ENCODE measurements at regions not wholly inside any gene's neighbourhood (a gene's known extent, or its start where the extent isn't known, plus 50 kb on each side); places are given as distances from the start of the nearest gene placed in this dataset.
"Not testable (repeated sequence)": the region's sequence is repeated elsewhere in the genome, so short reads cannot be mapped to it uniquely, and the experiment has no call there.

GRCh38 chr1:203401199-203401877 is 50.4 kb upstream of the FMOD start:
- Histone ChIP-seq H3K27ac (ENCODE audit: low read depth) (no peak overlapping the region), H3K4me3 (ENCODE audit: low read depth, low read length) (no peak overlapping the region), H3K36me3 (ENCODE audit: insufficient read depth) (no peaks in the 10 kb centered on the region), H3K4me1 (ENCODE audit: insufficient read depth) (no peaks in the 10 kb centered on the region)
- 92% methylated on average over 10 of the region's 10 CpGs for WGBS
- no peak for DNase-seq (ENCODE audit: extremely low spot score)

GRCh38 chr1:203402152-203402551 is 51.2 kb upstream of the FMOD start:
- H3K27ac ChIP-seq (ENCODE audit: low read depth), result peak overlapping the region; percentile 57
- no peak overlapping the region for H3K4me3 ChIP-seq (ENCODE audit: low read depth, low read length)
- no peak for DNase-seq (ENCODE audit: extremely low spot score)
- no peaks in the 10 kb centered on the region for H3K4me1 ChIP-seq (ENCODE audit: insufficient read depth)
- 79% methylated on average over 3 of the region's 3 CpGs for WGBS
- no peaks in the 10 kb centered on the region for H3K36me3 ChIP-seq (ENCODE audit: insufficient read depth)

GRCh38 chr1:203402629-203403337 is 51.9 kb upstream of the FMOD start:
- WGBS, result 36% methylated on average over 6 of the region's 6 CpGs
- no peak overlapping the region for H3K4me3 ChIP-seq (ENCODE audit: low read depth, low read length)
- no peaks in the 10 kb centered on the region for H3K4me1 ChIP-seq (ENCODE audit: insufficient read depth)
- H3K36me3 ChIP-seq (ENCODE audit: insufficient read depth), result no peaks in the 10 kb centered on the region
- peak overlapping the region; percentile 66 for H3K27ac ChIP-seq (ENCODE audit: low read depth)
- no peak for DNase-seq (ENCODE audit: extremely low spot score)

GRCh38 chr1:203403586-203403985 is 52.7 kb upstream of the FMOD start:
- H3K4me1 ChIP-seq (ENCODE audit: insufficient read depth), result no peaks in the 10 kb centered on the region
- DNase-seq (ENCODE audit: extremely low spot score), result no peak
- no peak overlapping the region for H3K4me3 ChIP-seq (ENCODE audit: low read depth, low read length)
- no peaks in the 10 kb centered on the region for H3K36me3 ChIP-seq (ENCODE audit: insufficient read depth)
- 90% methylated on average over 5 of the region's 5 CpGs for WGBS
- no peak overlapping the region for H3K27ac ChIP-seq (ENCODE audit: low read depth)

- H3K36me3 ChIP-seq (ENCODE audit: insufficient read depth), result no peaks in the 10 kb centered on the region
- no peak overlapping the region for H3K4me3 ChIP-seq (ENCODE audit: low read depth, low read length)
- 95% methylated on average over 3 of the region's 3 CpGs for WGBS
- no peak overlapping the region for H3K27ac ChIP-seq (ENCODE audit: low read depth)
- H3K4me1 ChIP-seq (ENCODE audit: insufficient read depth), result no peaks in the 10 kb centered on the region
- no peak for DNase-seq (ENCODE audit: extremely low spot score)
These were observed 53.6 kb upstream of the FMOD start for GRCh38 chr1:203404546-203404945.

- Histone ChIP-seq H3K4me1 (ENCODE audit: insufficient read depth) (no peaks in the 10 kb centered on the region), H3K36me3 (ENCODE audit: insufficient read depth) (no peaks in the 10 kb centered on the region), H3K4me3 (ENCODE audit: low read depth, low read length) (no peak overlapping the region), H3K27ac (ENCODE audit: low read depth) (peak overlapping the region; percentile 14)
- 71% methylated on average over 5 of the region's 5 CpGs for WGBS
- DNase-seq (ENCODE audit: extremely low spot score), result no peak
These were observed 54.9 kb upstream of the FMOD start for GRCh38 chr1:203405703-203406438.

- Histone ChIP-seq H3K36me3 (ENCODE audit: insufficient read depth) (no peaks in the 10 kb centered on the region), H3K27ac (ENCODE audit: low read depth) (peak overlapping the region; percentile 14), H3K4me3 (ENCODE audit: low read depth, low read length) (no peak overlapping the region), H3K4me1 (ENCODE audit: insufficient read depth) (no peaks in the 10 kb centered on the region)
- DNase-seq (ENCODE audit: extremely low spot score), result no peak
- WGBS, result 30% methylated on average over 7 of the region's 7 CpGs
These were observed 55.6 kb upstream of the FMOD start for GRCh38 chr1:203406446-203407045.

GRCh38 chr1:203407296-203407695 is 56.4 kb upstream of the FMOD start:
- Histone ChIP-seq H3K36me3 (ENCODE audit: insufficient read depth) (no peaks in the 10 kb centered on the region), H3K4me3 (ENCODE audit: low read depth, low read length) (no peak overlapping the region), H3K27ac (ENCODE audit: low read depth) (peak overlapping the region; percentile 42), H3K4me1 (ENCODE audit: insufficient read depth) (no peaks in the 10 kb centered on the region)
- 82% methylated on average over 1 of the region's 1 CpG for WGBS
- no peak for DNase-seq (ENCODE audit: extremely low spot score)

- 39% methylated on average over 13 of the region's 13 CpGs for WGBS
- Histone ChIP-seq H3K4me3 (ENCODE audit: low read depth, low read length) (no peak overlapping the region), H3K36me3 (ENCODE audit: insufficient read depth) (no peaks in the 10 kb centered on the region), H3K27ac (ENCODE audit: low read depth) (no peak overlapping the region), H3K4me1 (ENCODE audit: insufficient read depth) (no peaks in the 10 kb centered on the region)
- no peak for DNase-seq (ENCODE audit: extremely low spot score)
These were observed 57.9 kb upstream of the FMOD start for GRCh38 chr1:203408486-203409481.

GRCh38 chr1:203410182-203410900 is 59.4 kb upstream of the FMOD start:
- Histone ChIP-seq H3K36me3 (ENCODE audit: insufficient read depth) (no peaks in the 10 kb centered on the region), H3K4me3 (ENCODE audit: low read depth, low read length) (no peak overlapping the region), H3K4me1 (ENCODE audit: insufficient read depth) (no peaks in the 10 kb centered on the region), H3K27ac (ENCODE audit: low read depth) (no peak overlapping the region)
- DNase-seq (ENCODE audit: extremely low spot score), result no peak
- WGBS, result 18% methylated on average over 7 of the region's 7 CpGs

- H3K4me1 ChIP-seq (ENCODE audit: insufficient read depth); DNase-seq (ENCODE audit: extremely low spot score): not testable (repeated sequence)
- WGBS, result 90% methylated on average over 9 of the region's 9 CpGs
These were observed 60.5 kb upstream of the FMOD start for GRCh38 chr1:203411431-203411830.

GRCh38 chr1:203419558-203419957 is 56.0 kb upstream of the PRELP start:
- DNase-seq (ENCODE audit: extremely low spot score), result no peak
- no peak overlapping the region for H3K4me3 ChIP-seq (ENCODE audit: low read depth, low read length)
- peaks cover 1% of the 10 kb centered on the region for H3K4me1 ChIP-seq (ENCODE audit: insufficient read depth)
- H3K36me3 ChIP-seq (ENCODE audit: insufficient read depth), result no peaks in the 10 kb centered on the region
- H3K27ac ChIP-seq (ENCODE audit: low read depth), result no peak overlapping the region

More at GRCh38 chr1:203411431-203411830, 60.5 kb upstream of the FMOD start:
- H3K4me3 ChIP-seq (ENCODE audit: low read depth, low read length); H3K27ac ChIP-seq (ENCODE audit: low read depth); H3K36me3 ChIP-seq (ENCODE audit: insufficient read depth): not testable (repeated sequence)
